ENCODE measurements at regions not wholly inside any gene's neighbourhood (a gene's known extent, or its start where the extent isn't known, plus 50 kb on each side); places are given as distances from the start of the nearest gene placed in this dataset.

GRCh38 chr6:140414966-140415620, 1040.6 kb upstream of the CITED2 start:
- Histone ChIP-seq H3K27me3 (no peaks in the 10 kb centered on the region), H3F3A (ENCODE audit: low read depth) (no peaks in the 10 kb centered on the region), H3K27ac (peak overlapping the region; percentile 46), H3K79me2 (ENCODE audit: low read depth) (no peaks in the 10 kb centered on the region), H3K4me1 (peaks cover 6% of the 10 kb centered on the region), H3K9me3 (ENCODE audit: low read depth) (peaks cover 5% of the 10 kb centered on the region), H4K20me1 (ENCODE audit: low read depth) (no peaks in the 10 kb centered on the region), H3K4me3 (no peak overlapping the region), H3K4me2 (no peak overlapping the region), H2AFZ (replicated peaks) (no peak overlapping the region), H3K36me3 (peaks cover 6% of the 10 kb centered on the region), H3K9ac (no peak overlapping the region)
- no peak for TF ChIP-seq EZH2 (IDR thresholded peaks at IDR 0.05)
- TF ChIP-seq CTCF (IDR thresholded peaks at IDR 0.05): no peak
- TF ChIP-seq EZH2phosphoT487 (IDR thresholded peaks at IDR 0.05): no peak
- no peak overlapping the region for H3K27ac Mint-ChIP-seq
- DNase-seq (ENCODE audit: low spot score): peak; percentile 36
- H3K36me3 Mint-ChIP-seq: peaks cover 2% of the 10 kb centered on the region
- H3K9me3 Mint-ChIP-seq: peaks cover 16% of the 10 kb centered on the region
- H3K27me3 Mint-ChIP-seq (ENCODE audit: insufficient read depth, low read depth): peaks cover 7% of the 10 kb centered on the region
- no peak overlapping the region for H3K4me3 Mint-ChIP-seq
- peaks cover 9% of the 10 kb centered on the region for H3K4me1 Mint-ChIP-seq

- no peak overlapping the region for H3K4me2 ChIP-seq
- H4K20me1 ChIP-seq (ENCODE audit: low read depth): no peaks in the 10 kb centered on the region
- TF ChIP-seq EZH2 (IDR thresholded peaks at IDR 0.05) (no peak), CTCF (IDR thresholded peaks at IDR 0.05) (no peak), EZH2phosphoT487 (IDR thresholded peaks at IDR 0.05) (no peak)
- Mint-ChIP-seq H3K27me3 (ENCODE audit: insufficient read depth, low read depth) (peaks cover 2% of the 10 kb centered on the region), H3K36me3 (peaks cover 5% of the 10 kb centered on the region), H3K27ac (no peak overlapping the region), H3K4me1 (no peaks in the 10 kb centered on the region), H3K4me3 (no peak overlapping the region), H3K9me3 (peaks cover 21% of the 10 kb centered on the region)
- H2AFZ ChIP-seq (replicated peaks): no peak overlapping the region
- DNase-seq (ENCODE audit: low spot score): no peak
- H3K79me2 ChIP-seq (ENCODE audit: low read depth): no peaks in the 10 kb centered on the region
- no peak overlapping the region for H3K27ac ChIP-seq
- H3K36me3 ChIP-seq: no peaks in the 10 kb centered on the region
- H3K9ac ChIP-seq: no peak overlapping the region
- no peaks in the 10 kb centered on the region for H3F3A ChIP-seq (ENCODE audit: low read depth)
- no peaks in the 10 kb centered on the region for H3K4me1 ChIP-seq
- no peak overlapping the region for H3K4me3 ChIP-seq
- no peaks in the 10 kb centered on the region for H3K9me3 ChIP-seq (ENCODE audit: low read depth)
- no peaks in the 10 kb centered on the region for H3K27me3 ChIP-seq
Measured at GRCh38 chr6:140403020-140403419, 1028.6 kb upstream of the CITED2 start.

GRCh38 chr6:140401761-140402160, 1027.3 kb upstream of the CITED2 start:
- no peak overlapping the region for H3K4me2 ChIP-seq

More at GRCh38 chr6:140401761-140402160, 1027.3 kb upstream of the CITED2 start:
- Histone ChIP-seq H3K27me3 (no peaks in the 10 kb centered on the region), H3K36me3 (no peaks in the 10 kb centered on the region), H4K20me1 (ENCODE audit: low read depth) (no peaks in the 10 kb centered on the region), H3K4me1 (no peaks in the 10 kb centered on the region), H3K4me3 (no peak overlapping the region), H3F3A (ENCODE audit: low read depth) (no peaks in the 10 kb centered on the region), H2AFZ (replicated peaks) (no peak overlapping the region), H3K79me2 (ENCODE audit: low read depth) (no peaks in the 10 kb centered on the region), H3K9ac (no peak overlapping the region), H3K9me3 (ENCODE audit: low read depth) (no peaks in the 10 kb centered on the region), H3K27ac (no peak overlapping the region)
- Mint-ChIP-seq H3K27ac (no peak overlapping the region), H3K27me3 (ENCODE audit: insufficient read depth, low read depth) (no peaks in the 10 kb centered on the region), H3K9me3 (peaks cover 9% of the 10 kb centered on the region), H3K4me3 (no peak overlapping the region), H3K4me1 (no peaks in the 10 kb centered on the region), H3K36me3 (no peaks in the 10 kb centered on the region)
- TF ChIP-seq CTCF (IDR thresholded peaks at IDR 0.05) (no peak), EZH2phosphoT487 (IDR thresholded peaks at IDR 0.05) (no peak), EZH2 (IDR thresholded peaks at IDR 0.05) (no peak)
- no peak for DNase-seq (ENCODE audit: low spot score)
